ENCODE measurements at regions not wholly inside any gene's neighbourhood (a gene's known extent, or its start where the extent isn't known, plus 50 kb on each side); places are given as distances from the start of the nearest gene placed in this dataset.

DNA sequence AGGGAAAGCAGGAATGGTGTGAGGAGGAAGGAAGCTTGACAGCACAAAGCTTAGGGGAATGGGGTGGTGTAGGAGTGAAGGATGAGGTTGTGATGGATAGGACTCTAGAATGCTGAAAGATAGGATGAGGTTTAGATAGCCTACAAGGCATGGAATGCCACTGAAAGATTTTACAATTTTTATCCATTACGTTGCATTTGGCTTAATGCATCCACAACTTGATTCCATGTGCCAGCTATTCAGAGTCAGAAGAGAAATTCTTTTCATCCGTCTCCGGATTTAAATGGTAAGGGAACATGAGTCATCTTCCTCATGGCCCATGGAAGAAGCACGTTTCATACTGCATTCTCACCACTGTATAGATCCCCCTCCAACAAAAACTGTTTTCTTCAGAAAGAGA lies 212.4 kb upstream of the BMPER start:
- no peak overlapping the region for H3K27ac Mint-ChIP-seq
- peaks cover 3 to 12% (median 8%) of the 10 kb centered on the region in 3 donors for H3K9me3 Mint-ChIP-seq
- H3K27me3 Mint-ChIP-seq, result no peaks in the 10 kb centered on the region
- peaks cover 5% of the 10 kb centered on the region for H3K36me3 Mint-ChIP-seq
- no peak overlapping the region for H3K4me3 Mint-ChIP-seq
- no peaks in the 10 kb centered on the region for H3K4me1 Mint-ChIP-seq

DNA sequence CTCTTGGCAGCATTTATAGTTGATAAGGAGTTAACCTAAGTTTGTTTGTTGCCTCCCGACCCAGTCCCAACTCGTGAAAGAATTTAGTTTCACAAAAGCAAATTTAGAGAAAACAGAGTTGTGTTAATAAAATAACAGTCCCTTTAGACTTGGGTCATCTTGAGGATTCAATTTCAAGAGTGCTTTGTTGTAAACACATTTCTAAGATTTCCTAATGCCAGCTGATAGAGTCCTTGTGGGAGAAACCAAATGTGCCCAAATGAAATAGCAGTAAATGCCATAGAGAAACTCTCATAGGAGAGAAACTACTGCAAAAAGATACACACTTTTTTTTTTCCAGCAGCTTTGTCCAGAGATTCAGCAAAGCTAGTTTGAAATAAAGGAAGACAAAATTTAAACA lies 211.3 kb upstream of the BMPER start:
- no peak overlapping the region for H3K27ac Mint-ChIP-seq
- H3K27me3 Mint-ChIP-seq, result no peaks in the 10 kb centered on the region
- peaks cover 7% of the 10 kb centered on the region for H3K36me3 Mint-ChIP-seq
- peaks cover 3 to 12% (median 8%) of the 10 kb centered on the region in 3 donors for H3K9me3 Mint-ChIP-seq
- H3K4me3 Mint-ChIP-seq, result no peak overlapping the region
- H3K4me1 Mint-ChIP-seq, result no peaks in the 10 kb centered on the region

DNA sequence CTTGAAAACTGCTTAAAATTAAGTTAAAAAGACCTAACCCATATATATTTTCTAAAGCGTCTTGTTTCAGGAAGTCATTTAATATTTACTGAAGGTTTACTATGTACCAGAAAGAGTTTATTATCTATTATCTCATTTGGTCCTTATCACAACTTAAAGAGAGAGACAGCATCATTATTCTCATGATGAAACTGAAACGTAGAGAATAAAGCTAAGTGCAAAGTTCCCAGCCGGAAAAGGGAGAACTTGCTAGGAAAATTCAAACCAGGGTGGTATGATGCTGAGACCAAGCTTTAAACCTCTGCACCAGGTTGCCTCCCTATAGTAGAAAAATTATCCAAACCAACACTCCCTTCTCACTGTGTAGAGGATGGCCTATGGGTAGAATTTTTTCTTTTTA lies 207.7 kb upstream of the BMPER start:
- Mint-ChIP-seq H3K9me3 (peaks cover 6 to 31% (median 12%) of the 10 kb centered on the region in 3 donors), H3K27me3 (no peaks in the 10 kb centered on the region), H3K36me3 (peaks cover 6% of the 10 kb centered on the region), H3K4me3 (no peak overlapping the region), H3K4me1 (no peaks in the 10 kb centered on the region), H3K27ac (no peak overlapping the region)

DNA sequence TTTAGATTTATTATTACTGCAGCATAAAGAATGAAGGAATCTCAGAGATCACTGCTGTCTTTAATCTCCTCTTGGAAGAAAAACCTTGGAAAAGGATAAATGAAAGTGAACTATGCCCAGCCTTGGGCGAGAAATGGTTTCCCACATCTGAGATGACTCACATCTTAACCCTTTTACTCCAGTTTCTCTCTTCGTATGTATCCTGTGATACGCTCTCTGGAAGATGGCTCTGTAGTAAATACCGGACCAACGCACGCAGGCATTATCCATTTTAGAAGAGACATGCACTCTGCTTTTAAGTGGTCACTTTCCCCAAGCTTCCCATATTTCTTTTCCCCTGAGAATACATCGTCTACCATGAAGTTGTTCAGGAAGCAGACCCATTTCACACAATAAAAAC lies 207.3 kb upstream of the BMPER start:
- Mint-ChIP-seq H3K36me3 (peaks cover 6% of the 10 kb centered on the region), H3K4me3 (no peak overlapping the region), H3K27ac (no peak overlapping the region), H3K27me3 (no peaks in the 10 kb centered on the region), H3K4me1 (no peaks in the 10 kb centered on the region), H3K9me3 (peaks cover 6 to 31% (median 12%) of the 10 kb centered on the region in 3 donors)

DNA sequence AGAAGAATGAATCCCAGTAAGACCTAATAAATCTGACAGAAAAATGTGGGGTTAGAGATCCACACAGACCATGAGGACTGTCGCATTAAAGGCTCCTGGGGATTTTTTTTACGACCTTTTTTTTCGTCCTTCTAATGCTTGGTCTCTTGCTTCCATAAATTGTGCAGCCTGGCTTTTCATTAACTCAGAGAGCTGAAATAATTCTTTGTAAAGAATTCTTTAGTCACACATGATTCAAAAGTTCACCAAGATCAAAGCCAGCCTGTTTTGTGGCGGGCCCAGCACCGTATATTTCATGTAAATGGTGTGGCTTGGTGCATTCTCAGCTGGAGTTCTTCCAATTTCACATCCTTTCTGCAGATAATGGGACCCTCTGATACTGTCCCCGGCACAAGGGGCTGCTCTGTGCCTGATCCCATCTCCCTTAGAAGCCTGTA lies 206.6 kb upstream of the BMPER start:
- Mint-ChIP-seq H3K9me3 (peaks cover 6 to 31% (median 14%) of the 10 kb centered on the region in 3 donors), H3K36me3 (peaks cover 6% of the 10 kb centered on the region), H3K4me3 (no peak overlapping the region), H3K27me3 (no peaks in the 10 kb centered on the region), H3K4me1 (no peaks in the 10 kb centered on the region), H3K27ac (no peak overlapping the region)

DNA sequence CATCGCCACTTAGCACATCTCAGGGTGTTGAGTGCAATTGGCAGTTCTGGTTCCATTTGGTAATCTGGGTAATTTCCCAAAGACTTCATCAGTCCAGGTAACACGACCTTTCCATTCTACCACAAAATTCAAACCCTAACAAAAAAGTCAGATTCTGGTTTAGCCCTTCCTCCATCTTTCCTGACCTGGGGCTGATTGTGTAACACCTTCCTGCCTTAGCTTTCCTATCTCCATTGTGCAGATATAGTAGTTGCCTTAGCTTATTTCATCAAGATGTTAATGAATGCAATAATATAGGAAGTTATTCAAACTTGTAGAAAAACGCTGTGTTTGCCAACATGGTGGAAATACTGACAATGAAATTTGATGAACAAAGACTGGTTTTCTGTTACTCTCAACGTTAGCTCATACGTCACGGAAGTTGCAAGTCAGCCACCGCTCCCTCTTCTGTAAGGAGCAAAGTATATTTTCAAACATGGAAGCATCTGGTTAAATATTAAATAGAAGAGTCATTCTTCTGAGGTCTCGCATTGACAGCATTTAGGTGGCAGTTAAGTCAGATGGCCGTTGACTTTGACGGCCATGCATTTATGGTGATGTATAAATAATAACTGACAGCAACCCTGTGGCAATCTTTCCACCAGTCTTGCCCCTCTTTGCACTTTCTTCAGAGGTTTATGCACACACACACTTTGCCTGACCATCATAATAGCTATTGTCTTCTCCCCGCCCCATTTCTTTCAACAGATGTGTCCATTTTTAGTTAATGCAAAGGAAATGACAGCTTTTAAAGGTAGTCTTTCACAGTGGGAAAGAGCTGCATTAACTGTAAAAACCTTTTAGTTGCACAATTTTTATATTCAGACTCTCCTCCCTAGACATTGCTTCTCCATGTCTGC lies 205.1 kb upstream of the BMPER start:
- H3K36me3 Mint-ChIP-seq, result peaks cover 6% of the 10 kb centered on the region
- no peaks in the 10 kb centered on the region for H3K4me1 Mint-ChIP-seq
- H3K4me3 Mint-ChIP-seq, result no peak overlapping the region
- no peaks in the 10 kb centered on the region for H3K27me3 Mint-ChIP-seq
- no peak overlapping the region for H3K27ac Mint-ChIP-seq
- peaks cover 6 to 31% (median 14%) of the 10 kb centered on the region in 3 donors for H3K9me3 Mint-ChIP-seq

DNA sequence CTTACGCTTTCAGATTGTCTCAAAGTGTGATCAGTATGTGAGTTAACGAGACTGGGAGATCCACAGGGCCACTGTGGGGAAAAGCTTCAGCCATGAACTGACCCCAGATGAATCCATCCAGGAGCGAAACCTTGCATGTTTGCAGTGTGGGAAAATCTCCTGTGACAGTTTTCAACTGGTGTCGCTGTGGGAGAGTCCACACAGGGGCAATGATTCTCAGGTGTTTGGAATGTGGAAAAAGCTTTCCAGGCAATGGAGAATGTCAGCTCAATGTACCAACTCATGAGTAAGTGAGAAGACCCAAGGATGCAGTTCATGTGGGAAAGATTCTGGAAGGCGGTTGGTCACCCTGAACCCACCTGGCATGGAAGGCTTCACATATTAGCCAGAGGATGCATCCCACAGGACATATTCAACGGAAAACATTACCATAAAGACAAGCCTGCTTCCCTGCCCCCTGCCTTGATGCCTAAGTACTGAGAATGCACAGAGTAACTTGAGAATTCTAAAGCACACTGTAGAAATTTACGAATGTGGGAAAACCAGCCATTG lies 204.1 kb upstream of the BMPER start:
- Mint-ChIP-seq H3K27ac (no peak overlapping the region), H3K9me3 (peaks cover 6 to 31% (median 14%) of the 10 kb centered on the region in 3 donors), H3K36me3 (peaks cover 6% of the 10 kb centered on the region), H3K4me1 (no peaks in the 10 kb centered on the region), H3K27me3 (no peaks in the 10 kb centered on the region), H3K4me3 (no peak overlapping the region)

DNA sequence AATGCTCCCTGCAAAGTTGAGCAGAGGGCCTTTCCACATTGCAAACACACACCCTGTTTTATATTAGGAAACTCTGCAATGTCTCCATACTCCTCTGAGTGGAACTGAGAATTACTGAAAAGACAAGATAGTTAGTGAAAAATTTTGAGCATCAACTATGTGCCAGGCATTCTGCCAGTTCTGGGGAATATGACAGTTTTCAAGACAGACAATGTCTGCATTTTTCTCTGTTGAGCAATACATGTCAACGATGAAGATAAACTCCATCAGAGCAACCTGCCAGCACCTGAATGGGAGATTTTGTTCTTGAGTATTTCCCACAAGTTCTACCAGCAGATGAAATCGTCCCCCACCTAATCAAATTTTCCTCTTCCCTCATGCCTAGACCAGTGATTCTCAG lies 203.4 kb upstream of the BMPER start:
- Mint-ChIP-seq H3K27me3 (no peaks in the 10 kb centered on the region), H3K36me3 (peaks cover 6% of the 10 kb centered on the region), H3K4me1 (no peaks in the 10 kb centered on the region), H3K27ac (no peak overlapping the region), H3K9me3 (peaks cover 6 to 31% (median 14%) of the 10 kb centered on the region in 3 donors), H3K4me3 (no peak overlapping the region)

DNA sequence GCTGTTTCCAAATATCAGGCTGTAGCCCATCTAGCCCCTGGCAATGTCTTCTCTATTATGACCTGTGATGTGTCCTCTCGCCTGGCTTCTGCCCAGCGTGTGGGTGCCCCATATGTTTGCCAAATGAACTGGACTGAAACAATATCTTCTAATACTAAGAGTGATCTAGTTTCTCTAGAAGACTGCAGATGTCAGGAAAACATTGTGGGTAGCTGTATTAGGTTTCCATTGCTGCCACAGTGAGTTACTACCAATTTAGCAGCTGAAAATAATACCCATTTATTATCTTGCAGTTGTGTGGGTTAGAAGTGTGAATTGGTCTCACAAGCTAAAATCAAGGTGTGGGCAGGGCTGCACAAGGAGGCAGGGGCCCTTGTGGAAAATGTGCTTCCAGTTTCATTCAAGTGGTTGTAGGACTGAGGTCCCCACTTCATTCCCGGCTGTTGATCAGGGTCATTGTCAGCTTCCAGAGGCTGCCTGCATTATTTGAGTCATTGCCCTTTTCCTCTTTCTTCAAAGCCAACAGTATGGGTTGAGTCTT lies 202.8 kb upstream of the BMPER start:
- H3K27me3 Mint-ChIP-seq, result no peaks in the 10 kb centered on the region
- peaks cover 6 to 31% (median 14%) of the 10 kb centered on the region in 3 donors for H3K9me3 Mint-ChIP-seq
- no peaks in the 10 kb centered on the region for H3K4me1 Mint-ChIP-seq
- H3K27ac Mint-ChIP-seq, result no peak overlapping the region
- H3K4me3 Mint-ChIP-seq, result no peak overlapping the region
- peaks cover 6% of the 10 kb centered on the region for H3K36me3 Mint-ChIP-seq

DNA sequence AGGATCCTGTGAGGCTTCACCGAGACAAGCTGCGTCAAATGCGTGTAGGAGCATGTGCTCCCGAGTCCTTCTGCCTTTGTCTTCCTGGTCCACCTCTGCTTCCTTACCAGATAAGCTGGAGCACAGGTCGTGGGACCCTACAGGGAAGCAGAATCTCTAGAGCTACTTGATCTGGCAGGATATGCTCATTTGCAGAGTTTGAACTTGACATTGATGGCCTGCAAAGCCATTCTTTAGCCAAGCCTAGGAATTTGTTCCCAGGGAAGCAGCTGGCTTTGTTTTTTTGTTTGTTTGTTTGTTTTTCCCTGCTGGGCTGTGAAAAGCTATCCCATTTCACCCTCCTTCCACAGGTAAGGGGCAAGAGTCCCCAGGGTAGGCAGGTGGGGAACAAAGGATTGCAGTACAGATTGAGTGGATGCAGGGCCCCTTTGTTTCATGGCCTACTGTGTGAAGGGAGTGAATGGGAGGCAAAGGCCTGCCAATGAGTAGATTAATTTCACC lies 200.0 kb upstream of the BMPER start:
- Mint-ChIP-seq H3K4me1 (no peaks in the 10 kb centered on the region), H3K9me3 (peaks cover 2 to 19% (median 12%) of the 10 kb centered on the region in 3 donors), H3K4me3 (no peak overlapping the region), H3K36me3 (no peaks in the 10 kb centered on the region), H3K27me3 (no peaks in the 10 kb centered on the region), H3K27ac (no peak overlapping the region)

DNA sequence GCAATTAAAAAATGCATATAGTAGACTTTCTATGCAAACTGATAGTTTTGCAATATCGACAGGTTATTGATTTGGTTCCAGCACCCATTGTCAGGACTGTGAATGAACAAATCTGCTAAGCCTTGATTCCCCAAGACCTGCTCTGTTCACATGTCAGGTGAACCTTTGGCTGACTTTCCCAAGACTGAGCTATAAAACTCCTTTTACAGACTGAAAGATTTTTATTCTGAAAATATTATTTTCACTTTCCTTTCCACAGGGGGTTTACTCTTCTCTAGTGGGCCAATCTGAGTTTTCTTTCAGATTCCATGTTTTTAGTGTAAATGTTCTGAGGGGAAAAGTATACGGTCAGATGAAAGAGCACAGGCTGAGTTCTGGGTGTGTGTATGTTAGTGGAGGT lies 199.2 kb upstream of the BMPER start:
- Mint-ChIP-seq H3K4me1 (no peaks in the 10 kb centered on the region), H3K36me3 (no peaks in the 10 kb centered on the region), H3K9me3 (peaks cover 2 to 11% (median 10%) of the 10 kb centered on the region in 3 donors), H3K27ac (no peak overlapping the region), H3K27me3 (no peaks in the 10 kb centered on the region), H3K4me3 (no peak overlapping the region)

DNA sequence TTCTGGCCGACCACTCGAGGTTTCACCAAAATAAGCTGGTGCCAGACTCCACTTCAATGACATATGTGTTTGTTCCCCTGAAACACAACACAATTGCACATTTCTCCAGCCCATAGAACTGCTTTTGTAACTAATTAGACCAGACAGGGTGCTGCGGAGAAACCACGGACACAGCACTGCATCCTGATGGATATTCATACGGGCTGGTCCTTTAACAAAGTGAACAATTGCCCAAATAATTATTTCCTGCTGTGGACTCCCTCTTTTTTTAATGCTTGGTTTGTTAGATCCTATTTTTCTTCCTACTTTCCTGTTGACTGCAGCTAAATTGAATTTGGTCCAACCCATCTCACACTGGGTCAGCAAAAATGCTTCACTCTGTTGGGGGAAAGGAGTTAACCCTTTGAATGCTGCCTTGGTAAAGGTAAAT lies 198.6 kb upstream of the BMPER start:
- peaks cover 2 to 8% (median 4%) of the 10 kb centered on the region in 3 donors for H3K9me3 Mint-ChIP-seq
- H3K27ac Mint-ChIP-seq, result no peak overlapping the region
- no peaks in the 10 kb centered on the region for H3K36me3 Mint-ChIP-seq
- no peak overlapping the region for H3K4me3 Mint-ChIP-seq
- no peaks in the 10 kb centered on the region for H3K27me3 Mint-ChIP-seq
- no peaks in the 10 kb centered on the region for H3K4me1 Mint-ChIP-seq

DNA sequence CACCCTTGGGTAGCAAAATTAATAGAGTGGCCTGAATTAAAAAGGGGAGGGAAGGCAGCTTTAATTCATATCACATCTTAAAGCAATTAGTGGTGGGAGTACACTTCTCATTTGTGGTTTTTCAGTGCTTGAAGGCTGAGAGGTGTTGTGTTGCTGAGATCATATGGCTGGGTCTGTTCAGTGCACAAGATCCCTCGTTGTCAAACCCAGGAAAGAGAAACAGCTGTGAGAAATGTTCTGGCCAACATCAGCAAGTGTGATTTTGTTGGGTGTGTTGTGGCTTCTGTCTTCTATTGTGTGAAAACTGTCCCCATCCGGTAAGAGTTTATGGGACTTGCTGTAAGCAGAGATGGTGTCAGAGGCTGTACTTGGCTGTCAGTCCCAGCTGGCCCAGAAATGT lies 197.9 kb upstream of the BMPER start:
- no peak overlapping the region for H3K27ac Mint-ChIP-seq
- H3K36me3 Mint-ChIP-seq, result no peaks in the 10 kb centered on the region
- peaks cover 0 to 2% (median 2%) of the 10 kb centered on the region in 3 donors for H3K9me3 Mint-ChIP-seq
- H3K27me3 Mint-ChIP-seq, result no peaks in the 10 kb centered on the region
- H3K4me1 Mint-ChIP-seq, result no peaks in the 10 kb centered on the region
- no peak overlapping the region for H3K4me3 Mint-ChIP-seq

DNA sequence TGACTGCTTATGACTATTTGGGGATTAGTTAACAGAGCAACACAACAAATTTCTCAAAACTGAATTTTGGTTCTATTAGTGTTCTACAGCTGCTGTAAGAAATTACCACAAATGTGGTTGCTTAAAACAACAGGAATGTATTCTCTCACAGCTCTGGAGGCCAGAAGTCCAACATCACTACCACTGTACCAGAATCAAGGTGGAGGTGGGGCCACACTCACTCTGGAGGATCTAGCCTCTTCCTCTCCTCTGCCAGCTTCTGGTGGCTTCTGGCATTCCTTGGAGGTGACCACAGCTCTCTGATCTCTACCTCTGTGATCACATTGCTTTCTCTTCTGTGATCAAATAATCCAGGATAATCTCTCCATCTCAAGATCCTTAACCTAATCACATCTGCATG lies 194.7 kb upstream of the BMPER start:
- no peaks in the 10 kb centered on the region for H3K4me1 Mint-ChIP-seq
- no peak overlapping the region for H3K27ac Mint-ChIP-seq
- no peaks in the 10 kb centered on the region for H3K36me3 Mint-ChIP-seq
- H3K4me3 Mint-ChIP-seq, result no peak overlapping the region
- peaks cover 0 to 4% (median 0%) of the 10 kb centered on the region in 3 donors for H3K9me3 Mint-ChIP-seq
- no peaks in the 10 kb centered on the region for H3K27me3 Mint-ChIP-seq

DNA sequence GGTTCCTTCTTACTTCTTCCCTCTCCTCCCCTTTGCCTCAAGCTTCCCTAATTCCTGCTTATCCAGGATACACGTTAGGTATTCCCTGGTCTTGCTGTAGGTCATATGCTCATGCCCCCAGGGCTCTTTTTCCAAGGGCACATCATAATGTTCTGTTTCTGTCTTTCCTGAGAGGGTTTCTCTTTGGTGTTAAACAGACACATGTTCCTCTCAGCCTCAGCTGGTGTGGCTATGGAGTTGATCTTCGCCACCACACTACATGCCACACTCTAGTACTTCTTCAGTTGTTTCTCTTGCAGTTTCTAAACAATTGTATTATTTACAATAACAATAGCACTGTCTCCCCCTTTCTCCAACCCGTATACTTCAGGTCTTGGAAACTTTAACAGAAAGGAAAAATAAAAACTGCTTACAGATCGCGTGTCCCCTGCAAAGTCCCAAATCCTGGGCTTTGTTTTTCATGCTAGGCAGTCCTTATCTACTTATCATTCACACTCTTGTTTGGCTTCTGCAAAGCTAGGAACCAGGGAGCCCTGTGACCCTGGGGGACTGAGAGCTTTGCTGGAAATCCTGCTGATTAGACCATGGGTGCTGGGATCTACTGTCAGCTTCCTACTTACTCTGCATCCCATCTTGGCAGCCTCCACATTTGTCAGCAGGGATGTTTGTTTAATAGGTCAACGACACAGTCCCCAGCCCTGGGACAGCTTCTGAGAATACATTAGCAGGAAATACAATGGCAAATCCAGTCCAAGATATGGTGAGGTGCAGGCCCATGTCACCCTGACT lies 193.9 kb upstream of the BMPER start:
- Mint-ChIP-seq H3K9me3 (peaks cover 0 to 4% (median 0%) of the 10 kb centered on the region in 3 donors), H3K4me1 (no peaks in the 10 kb centered on the region), H3K4me3 (peak overlapping the region in 1 of 4 donors; percentile 68), H3K36me3 (no peaks in the 10 kb centered on the region), H3K27ac (no peak overlapping the region), H3K27me3 (no peaks in the 10 kb centered on the region)

Data from IgD-negative memory B cell (primary cell).